GM19438 (cell line): ENCODE measurements at regions not wholly inside any gene's neighbourhood (a gene's known extent, or its start where the extent isn't known, plus 50 kb on each side); places are given as distances from the start of the nearest gene placed in this dataset.
"Not testable (repeated sequence)": the region's sequence is repeated elsewhere in the genome, so short reads cannot be mapped to it uniquely, and the experiment has no call there.

Source experiments
- ATAC-seq: cut with Tn5 transposase; IDR thresholded peaks from one replicate; pipeline ENCODE4 v1.9.1; 2021; ENCODE audit warnings: low read depth; ENCODE audit not compliant: unreplicated experiment

GRCh38 chr7:149569726-149570422 is 72.3 kb upstream of the ZNF746 start:
- ATAC-seq = no peak

- ATAC-seq = no peak
Observed at GRCh38 chr7:149569025-149569725, 71.6 kb upstream of the ZNF746 start.

GRCh38 chr7:149568218-149568617 is 70.6 kb upstream of the ZNF746 start:
- no peak for ATAC-seq

- no peak for ATAC-seq
Observed at GRCh38 chr7:149566103-149566502, 68.5 kb upstream of the ZNF746 start.

GRCh38 chr7:149565096-149565382 is 67.4 kb upstream of the ZNF746 start:
- no peak for ATAC-seq

- ATAC-seq = no peak
Observed at GRCh38 chr7:149564340-149565095, 66.9 kb upstream of the ZNF746 start.

- no peak for ATAC-seq
Observed at GRCh38 chr7:149562602-149563001, 65.0 kb upstream of the ZNF746 start.

GRCh38 chr7:149561072-149561471 is 63.5 kb upstream of the ZNF746 start:
- ATAC-seq = no peak

GRCh38 chr7:149559711-149560110 is 62.1 kb upstream of the ZNF746 start:
- no peak for ATAC-seq

- ATAC-seq = no peak
Observed at GRCh38 chr7:149558149-149558861, 60.7 kb upstream of the ZNF746 start.

GRCh38 chr7:149556525-149556924 is 58.9 kb upstream of the ZNF746 start:
- ATAC-seq = not testable (repeated sequence)

- ATAC-seq = not testable (repeated sequence)
Observed at GRCh38 chr7:149554821-149555220, 57.2 kb upstream of the ZNF746 start.

- ATAC-seq = not testable (repeated sequence)
Observed at GRCh38 chr7:149553991-149554390, 56.4 kb upstream of the ZNF746 start.

- ATAC-seq = no peak
Observed at GRCh38 chr7:149552799-149553198, 55.2 kb upstream of the ZNF746 start.
